ENCODE measurements at regions not wholly inside any gene's neighbourhood (a gene's known extent, or its start where the extent isn't known, plus 50 kb on each side); places are given as distances from the start of the nearest gene placed in this dataset.

DNA sequence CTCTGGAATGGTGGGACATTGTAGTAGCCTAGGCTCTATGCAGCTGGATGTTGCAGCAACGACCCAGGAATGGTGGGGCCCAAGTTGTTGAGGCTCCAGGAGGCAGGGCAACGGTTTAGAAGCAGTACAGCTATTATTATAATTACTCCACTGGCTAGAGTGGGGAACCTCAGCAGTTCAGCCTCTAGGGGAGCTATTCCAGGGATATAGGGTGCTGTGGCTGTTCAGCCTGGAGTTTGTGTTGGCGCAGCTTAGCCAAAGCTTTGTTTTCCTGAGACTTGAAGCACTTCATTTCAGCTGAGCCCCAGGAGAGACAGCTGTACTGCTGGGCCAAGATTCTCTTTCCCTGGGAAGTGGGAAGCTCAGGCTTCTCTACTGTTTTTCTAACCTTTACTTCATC lies 1023.0 kb upstream of the ATXN7L3B start:
- peak; percentile 13 for TF ChIP-seq CTCF (IDR thresholded peaks at IDR 0.05; ENCODE audit: extremely low read depth, insufficient read depth, missing control alignments)
- in situ Hi-C loops (cut with MboI; ENCODE audit: low pct_unique_long_range_greater_than_20kb, low sequenced_read_pairs, unreplicated experiment), result no loop called here
- no peak for DNase-seq (ENCODE audit: low spot score)

- no peak for TF ChIP-seq CTCF (IDR thresholded peaks at IDR 0.05; ENCODE audit: extremely low read depth, insufficient read depth, missing control alignments)
- in situ Hi-C loops (cut with MboI; ENCODE audit: low pct_unique_long_range_greater_than_20kb, low sequenced_read_pairs, unreplicated experiment), result no loop called here
- no peak for DNase-seq (ENCODE audit: low spot score)
Observed at GRCh38 chr12:73517859-73518258, 1019.8 kb upstream of the ATXN7L3B start.

DNA sequence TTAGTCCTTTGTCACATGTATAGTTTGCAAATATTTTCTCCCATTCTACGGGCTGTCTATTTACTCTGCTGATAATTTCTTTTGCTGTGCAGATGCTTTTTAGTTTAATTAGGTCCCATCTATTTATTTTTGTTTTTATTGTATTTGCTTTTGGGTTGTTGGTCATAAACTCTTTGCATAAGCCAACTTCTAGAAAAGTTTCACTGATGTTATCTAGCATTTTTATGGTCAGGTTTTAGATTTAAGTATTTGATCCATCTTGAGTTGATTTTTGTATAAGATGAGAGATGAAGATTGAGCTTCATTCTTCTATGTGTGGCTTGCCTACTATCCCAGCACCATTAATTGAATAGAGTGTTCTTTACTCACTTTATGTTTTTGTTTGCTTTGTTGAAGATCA lies 1008.4 kb upstream of the ATXN7L3B start:
- DNase-seq (ENCODE audit: low spot score), result no peak
- no peak for TF ChIP-seq CTCF (IDR thresholded peaks at IDR 0.05; ENCODE audit: extremely low read depth, insufficient read depth, missing control alignments)
- in situ Hi-C loops (cut with MboI; ENCODE audit: low pct_unique_long_range_greater_than_20kb, low sequenced_read_pairs, unreplicated experiment), result no loop called here

GRCh38 chr12:73529954-73530353 lies 1007.7 kb upstream of the ATXN7L3B start:
- no peak for DNase-seq (ENCODE audit: low spot score)
- no peak for TF ChIP-seq CTCF (IDR thresholded peaks at IDR 0.05; ENCODE audit: extremely low read depth, insufficient read depth, missing control alignments)
- in situ Hi-C loops (cut with MboI; ENCODE audit: low pct_unique_long_range_greater_than_20kb, low sequenced_read_pairs, unreplicated experiment), result no loop called here

- no peak for DNase-seq (ENCODE audit: low spot score)
- no peak for TF ChIP-seq CTCF (IDR thresholded peaks at IDR 0.05; ENCODE audit: extremely low read depth, insufficient read depth, missing control alignments)
- in situ Hi-C loops (cut with MboI; ENCODE audit: low pct_unique_long_range_greater_than_20kb, low sequenced_read_pairs, unreplicated experiment), result no loop called here
Observed at GRCh38 chr12:73531752-73532151, 1005.9 kb upstream of the ATXN7L3B start.

DNA sequence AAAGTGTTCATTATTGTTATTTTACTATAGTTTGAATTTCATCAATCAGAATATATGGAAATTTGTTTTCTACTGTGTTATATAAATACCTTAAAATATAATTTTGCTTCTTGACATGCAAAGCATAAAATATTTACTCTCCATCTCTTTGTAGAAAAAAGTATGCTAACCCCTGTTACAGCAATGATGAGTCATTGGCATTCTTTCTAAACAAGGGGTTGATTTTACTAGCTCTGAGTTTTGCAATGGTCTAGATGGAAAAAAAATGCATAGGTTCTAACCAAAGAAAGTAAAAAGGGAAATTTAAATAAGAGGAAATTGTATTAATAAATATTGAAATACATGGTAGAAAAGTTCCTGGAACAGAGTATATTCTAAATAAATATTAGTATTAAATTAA lies 990.2 kb upstream of the ATXN7L3B start:
- in situ Hi-C loops (cut with MboI; ENCODE audit: low pct_unique_long_range_greater_than_20kb, low sequenced_read_pairs, unreplicated experiment), result no loop called here

More for the DNA sequence above, 990.2 kb upstream of the ATXN7L3B start:
- no peak for TF ChIP-seq CTCF (IDR thresholded peaks at IDR 0.05; ENCODE audit: extremely low read depth, insufficient read depth, missing control alignments)
- no peak for DNase-seq (ENCODE audit: low spot score)

All from GM13977 (cell line).